KBM-7 (cell line): ENCODE measurements at regions not wholly inside any gene's neighbourhood (a gene's known extent, or its start where the extent isn't known, plus 50 kb on each side); places are given as distances from the start of the nearest gene placed in this dataset.
A peak's percentile ranks its signal among the peaks of the same experiment; 100 is the strongest.

ENCODE experiments used
- DNase-seq: peaks from one replicate; pipeline ENCODE4 v3.0.0-alpha.2; 2015
- in situ Hi-C: fragments of 300-500 bp; cut with MboI; formaldehyde crosslinking; loops from 2 replicates; pipeline ENCODE4 v1.14.3; 2020; ENCODE audit warnings: low sequenced_read_pairs, low pct_unique_long_range_greater_than_20kb, mixed read lengths

DNA sequence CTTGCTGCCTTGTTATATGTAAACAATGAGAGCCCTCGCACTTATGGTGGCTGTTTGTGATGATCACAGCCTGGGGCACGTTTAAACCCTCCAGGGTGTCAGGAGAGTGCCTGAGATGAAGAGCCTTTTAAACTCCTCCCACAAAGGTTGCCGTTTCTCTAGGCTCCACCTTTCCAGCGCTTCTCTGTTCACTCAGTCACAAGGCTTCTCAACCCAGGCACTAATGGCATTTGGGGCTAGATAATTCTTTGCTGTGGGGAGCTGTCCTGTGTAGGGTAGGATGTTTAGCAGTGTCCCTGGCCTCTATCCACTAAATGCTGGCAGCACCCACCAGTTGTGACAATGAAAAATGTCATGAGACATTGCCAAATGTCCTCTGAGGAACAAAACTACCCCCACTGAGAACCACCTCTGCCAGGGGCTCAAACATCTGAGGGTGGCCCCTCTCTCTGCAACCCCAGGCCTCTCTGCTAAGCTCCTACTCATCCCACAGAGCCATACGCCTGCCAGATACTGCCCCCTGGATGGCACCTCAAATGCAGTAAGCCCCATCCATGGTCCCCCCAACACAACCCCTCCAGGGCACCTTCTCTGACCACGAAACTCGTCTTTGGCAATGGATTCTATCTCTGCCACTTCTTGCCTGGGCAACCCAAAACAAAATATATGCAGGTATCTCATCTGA, 144.3 kb upstream of the ZMIZ1 start:
- DNase-seq: no peak
- in situ Hi-C loops: no loop called here

DNA sequence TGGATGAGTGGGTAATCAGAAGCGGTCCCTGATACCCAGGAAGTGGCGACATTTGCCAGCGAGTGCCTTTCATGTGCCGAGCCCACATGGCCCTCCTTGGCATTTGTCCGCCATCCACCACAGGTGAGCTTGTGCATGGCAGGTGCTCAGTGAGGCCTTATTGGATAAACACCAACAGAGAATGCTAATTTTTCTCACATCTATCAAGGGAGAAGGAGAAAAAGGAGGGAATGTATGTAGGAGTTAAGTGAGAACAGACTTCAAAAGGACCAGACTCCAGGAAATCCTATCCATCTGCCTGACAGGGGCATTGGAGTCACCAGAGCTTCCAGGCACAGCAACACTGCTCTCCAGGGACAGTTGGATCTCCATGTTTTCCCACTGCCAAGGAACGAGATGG, 143.5 kb upstream of the ZMIZ1 start:
- no peak for DNase-seq
- in situ Hi-C loops: no loop called here

DNA sequence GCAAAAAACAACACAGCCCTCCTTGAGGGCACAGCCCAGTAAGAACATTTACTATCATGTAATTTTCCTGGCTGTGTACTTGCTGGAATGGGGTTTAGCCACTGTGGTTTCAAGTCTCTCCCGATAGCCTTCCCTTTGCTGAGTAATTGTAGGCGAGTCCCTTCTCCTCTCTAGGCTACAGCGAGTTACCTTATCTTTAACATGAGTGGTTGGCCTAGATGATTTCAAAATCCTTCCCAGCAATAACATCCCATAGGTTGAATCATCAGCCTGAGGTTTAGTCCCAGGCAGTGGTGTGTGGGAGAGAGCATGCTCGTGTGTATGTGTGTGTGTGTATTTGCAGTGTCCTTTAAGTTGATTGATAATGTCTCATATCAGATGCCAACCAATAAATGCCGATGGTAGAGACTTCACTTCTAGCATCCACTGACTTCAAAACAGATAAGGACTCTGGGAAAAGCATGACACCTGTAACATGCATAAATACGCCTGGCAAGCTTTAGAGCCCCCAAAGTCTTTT, 142.9 kb upstream of the ZMIZ1 start:
- peak; percentile 11 for DNase-seq
- in situ Hi-C loops: no loop called here

DNA sequence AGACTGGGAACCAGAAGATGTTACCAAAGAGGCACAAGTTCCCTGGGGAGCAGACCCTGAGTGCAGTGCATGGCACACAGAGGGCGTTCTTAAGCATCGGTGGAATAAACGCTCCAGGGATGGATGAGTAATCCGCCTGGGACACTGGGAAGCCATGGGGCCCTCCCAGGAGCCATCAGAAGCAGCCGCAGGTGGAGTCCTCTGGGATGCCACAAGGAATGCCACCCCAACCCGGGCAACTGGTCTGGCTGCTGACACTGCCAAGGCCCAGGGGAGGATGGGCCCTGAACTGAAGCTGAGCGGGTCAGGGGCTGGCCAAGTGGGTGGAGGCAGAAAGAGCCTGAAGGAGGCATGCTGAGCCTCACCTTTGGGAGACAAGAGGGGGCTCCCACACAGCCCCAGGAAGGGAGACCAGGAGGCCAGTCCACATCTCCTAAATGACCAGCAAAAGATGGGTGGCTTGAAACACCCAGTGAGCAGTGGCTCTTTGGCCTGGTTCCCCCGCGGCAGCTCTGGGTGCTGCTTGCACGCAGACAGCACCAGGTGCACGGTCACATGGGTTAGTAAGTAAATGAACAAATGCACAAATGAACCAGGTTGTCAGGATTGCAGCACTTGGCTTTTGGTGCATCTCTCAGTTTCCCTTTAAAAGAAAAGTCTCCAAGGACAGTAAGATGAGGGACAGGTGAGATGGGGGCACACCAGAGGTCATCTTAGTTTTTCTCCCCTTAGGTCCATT, 141.3 kb upstream of the ZMIZ1 start:
- DNase-seq: no peak

DNA sequence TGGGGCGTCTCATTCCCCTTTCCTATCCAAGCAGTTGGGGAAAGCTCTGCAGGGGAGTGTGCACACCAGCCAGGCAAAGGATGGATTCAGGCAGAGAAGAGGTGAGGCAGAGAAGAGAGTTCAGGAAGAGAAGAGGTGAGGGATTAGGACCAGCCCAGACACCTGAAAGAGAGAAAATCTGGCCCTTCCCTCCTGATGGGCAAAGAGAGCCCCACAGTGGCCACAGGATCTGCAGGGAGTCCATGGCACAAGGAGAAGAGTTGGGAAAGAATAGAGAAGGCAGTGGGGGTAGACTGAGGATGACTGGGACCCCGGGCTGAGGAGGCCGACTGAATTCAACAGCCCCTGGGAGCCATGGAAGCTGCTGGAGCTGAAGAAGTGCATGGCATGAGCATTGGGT, 140.4 kb upstream of the ZMIZ1 start:
- in situ Hi-C loops: no loop called here
- DNase-seq: no peak

More for the DNA sequence above, 141.3 kb upstream of the ZMIZ1 start:
- in situ Hi-C loops: no loop called here

DNA sequence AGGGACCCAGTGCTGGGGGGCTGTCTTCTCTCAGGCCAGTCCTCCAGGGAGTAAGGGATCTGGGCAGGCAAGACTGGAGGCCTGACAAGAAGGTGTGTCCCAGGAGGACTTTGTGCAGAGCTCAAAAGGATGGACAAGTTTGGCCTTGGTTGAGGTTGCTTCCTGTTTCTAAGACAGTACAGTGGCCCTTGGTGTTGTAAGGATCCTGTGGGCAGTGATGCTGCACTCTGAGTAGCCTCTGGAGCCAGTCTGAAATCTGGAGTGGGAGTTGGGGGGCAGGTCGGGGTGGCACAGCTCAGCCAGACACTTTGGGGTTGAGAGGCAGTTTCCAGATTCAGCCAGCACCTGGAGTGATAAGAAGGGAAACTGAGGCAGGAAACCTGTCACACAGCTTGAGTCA, 139.2 kb upstream of the ZMIZ1 start:
- in situ Hi-C loops: no loop called here
- DNase-seq: no peak

DNA sequence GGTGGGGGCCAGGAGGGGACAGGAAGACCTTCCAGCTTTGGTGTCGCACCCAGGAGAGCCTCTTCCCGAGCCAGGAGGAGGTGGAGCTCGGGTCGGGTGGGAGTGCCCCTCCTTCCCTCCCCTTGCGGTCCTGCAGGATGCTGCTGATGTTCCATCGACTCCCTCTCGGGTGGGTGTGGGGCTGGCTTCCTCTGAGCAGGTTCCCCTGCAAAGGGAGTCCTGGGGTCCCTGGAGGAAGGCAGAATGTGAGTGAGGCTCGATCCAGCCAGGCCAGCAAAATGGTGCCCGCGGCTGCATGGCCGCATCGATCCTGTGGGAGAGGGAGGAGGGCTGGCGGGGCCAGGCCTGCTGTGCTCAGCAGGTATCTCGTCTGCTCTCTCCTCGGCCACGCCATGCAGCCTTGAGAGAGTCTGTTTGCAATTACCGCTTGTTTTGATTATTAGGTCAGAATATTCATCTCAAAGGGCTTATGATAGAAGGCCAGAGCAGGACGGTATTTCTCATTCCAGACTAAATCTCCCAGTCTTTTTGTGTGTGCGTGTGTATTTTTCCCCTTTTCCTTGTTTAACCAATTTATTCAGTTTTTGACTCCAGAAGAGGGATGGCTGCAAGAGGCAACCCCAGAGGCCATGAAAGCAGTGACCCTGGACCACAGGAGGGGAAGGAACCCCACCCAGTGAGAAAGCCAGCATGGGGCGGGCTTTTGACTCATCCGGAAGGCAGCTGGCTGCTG, 137.3 kb upstream of the ZMIZ1 start:
- in situ Hi-C loops: no loop called here
- no peak for DNase-seq

DNA sequence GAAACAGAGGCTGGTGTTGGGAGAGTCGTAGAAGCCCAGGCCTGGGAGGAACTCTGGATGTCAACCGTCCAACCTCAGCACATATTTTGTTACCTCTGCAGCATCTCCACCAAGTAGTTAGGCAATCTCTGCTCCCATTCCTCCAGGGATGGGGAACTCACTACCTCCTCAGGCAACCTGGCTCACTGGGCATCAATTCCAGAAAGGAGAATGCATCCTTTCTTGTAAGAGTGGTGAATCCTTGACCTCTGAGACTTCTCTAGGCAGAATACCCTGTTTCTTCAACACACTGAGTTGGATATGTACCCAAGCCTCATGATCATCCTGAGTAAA, 136.7 kb upstream of the ZMIZ1 start:
- no peak for DNase-seq
- in situ Hi-C loops: no loop called here

DNA sequence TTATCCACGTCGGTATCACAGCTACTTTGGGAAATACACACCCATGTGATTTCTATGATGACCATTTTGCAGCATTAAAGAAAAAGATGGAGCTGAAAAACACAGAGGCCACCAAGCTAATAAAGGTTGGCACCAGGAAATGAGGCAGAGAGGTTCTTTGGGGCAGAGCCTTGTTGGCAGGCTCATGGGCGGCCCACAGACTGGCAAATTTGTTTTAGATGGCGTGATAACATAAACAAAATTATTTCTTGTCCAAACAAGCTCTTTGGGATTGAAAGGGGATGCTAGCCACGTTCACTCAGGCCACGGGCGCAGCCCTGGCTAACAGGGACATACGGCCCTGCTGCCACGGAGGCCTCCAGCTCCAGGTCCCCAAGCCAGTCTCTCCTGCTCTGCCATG, 135.9 kb upstream of the ZMIZ1 start:
- no peak for DNase-seq
- in situ Hi-C loops: no loop called here

DNA sequence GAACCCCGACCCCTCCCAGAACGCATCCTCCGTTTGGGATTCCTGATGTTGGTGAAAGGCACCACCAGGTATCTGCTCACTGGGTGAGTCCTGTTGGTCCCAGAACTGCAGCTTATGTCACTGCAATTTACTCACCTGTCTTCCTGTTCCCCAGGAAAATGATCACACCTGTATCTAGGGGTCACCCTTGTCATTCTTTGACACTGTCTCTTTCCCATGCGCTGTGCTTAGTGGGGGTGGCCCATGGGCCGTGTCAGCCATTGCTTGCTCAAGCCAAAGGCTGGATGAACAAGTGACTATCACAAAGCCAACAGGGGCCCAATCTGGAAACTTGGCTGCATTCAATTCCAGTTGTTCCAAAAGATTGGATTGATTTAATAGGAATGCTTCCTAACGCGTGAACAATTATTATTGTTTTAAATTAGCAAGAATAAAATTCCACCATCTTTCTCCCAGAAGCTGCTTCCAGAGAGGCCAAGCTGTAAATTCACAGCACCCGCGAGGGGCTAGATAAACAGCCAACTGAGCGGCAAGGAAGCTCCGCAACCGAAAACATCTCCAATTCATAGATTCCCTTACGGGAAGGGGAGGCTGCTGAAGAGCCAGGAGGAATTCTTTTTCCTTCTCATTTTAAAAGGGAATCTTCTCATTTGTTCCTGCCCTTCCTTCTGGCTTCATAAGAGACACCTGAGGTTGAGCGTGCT, 134.8 kb upstream of the ZMIZ1 start:
- in situ Hi-C loops: no loop called here
- no peak for DNase-seq

DNA sequence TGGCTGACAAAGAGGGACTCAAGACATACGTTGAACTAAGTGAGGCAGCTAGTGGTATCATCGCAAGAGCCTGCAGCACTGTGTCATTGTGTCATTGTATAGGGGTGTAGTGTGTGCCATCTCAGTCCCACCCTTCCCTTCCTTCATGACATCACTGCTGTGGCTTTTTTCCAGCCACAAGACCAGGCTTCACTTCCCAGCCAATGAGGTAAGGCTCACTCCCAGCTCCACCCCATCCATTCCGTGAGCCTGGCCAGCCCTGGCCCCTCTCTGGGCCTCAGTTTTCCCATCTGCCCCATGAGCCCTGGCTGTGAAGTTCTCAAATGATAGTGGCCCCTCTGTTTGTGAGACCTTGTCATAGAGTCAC, 134.3 kb upstream of the ZMIZ1 start:
- in situ Hi-C loops: no loop called here
- no peak for DNase-seq

DNA sequence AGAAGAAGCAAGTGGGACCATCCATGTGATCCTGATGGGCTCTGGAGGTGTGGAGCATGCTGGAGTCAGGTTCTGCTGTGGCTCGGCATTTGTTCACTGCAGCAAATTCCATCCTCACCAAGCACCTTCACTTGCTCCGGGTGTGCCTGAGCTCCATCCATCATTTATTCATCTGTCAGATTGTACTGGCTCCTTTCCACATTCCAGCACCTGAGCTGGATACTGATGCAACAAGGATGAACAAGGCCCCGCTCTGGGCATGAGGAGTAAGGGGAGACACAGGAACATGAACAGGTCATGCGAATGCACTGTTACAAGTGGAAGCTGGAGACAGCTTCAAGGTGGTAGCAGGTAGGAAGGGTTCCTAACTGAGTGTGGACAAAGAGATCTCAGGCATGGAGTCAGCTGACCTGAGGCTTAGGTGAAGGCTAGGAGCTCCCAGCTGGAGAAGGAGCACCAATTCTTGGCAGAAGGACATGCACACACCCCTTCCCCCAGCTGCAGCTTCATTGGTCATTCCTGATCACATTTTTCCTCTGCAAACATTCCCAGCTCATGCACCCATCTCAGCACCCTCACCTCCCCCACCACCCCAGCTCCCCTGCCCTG, 133.7 kb upstream of the ZMIZ1 start:
- in situ Hi-C loops: no loop called here
- no peak for DNase-seq

DNA sequence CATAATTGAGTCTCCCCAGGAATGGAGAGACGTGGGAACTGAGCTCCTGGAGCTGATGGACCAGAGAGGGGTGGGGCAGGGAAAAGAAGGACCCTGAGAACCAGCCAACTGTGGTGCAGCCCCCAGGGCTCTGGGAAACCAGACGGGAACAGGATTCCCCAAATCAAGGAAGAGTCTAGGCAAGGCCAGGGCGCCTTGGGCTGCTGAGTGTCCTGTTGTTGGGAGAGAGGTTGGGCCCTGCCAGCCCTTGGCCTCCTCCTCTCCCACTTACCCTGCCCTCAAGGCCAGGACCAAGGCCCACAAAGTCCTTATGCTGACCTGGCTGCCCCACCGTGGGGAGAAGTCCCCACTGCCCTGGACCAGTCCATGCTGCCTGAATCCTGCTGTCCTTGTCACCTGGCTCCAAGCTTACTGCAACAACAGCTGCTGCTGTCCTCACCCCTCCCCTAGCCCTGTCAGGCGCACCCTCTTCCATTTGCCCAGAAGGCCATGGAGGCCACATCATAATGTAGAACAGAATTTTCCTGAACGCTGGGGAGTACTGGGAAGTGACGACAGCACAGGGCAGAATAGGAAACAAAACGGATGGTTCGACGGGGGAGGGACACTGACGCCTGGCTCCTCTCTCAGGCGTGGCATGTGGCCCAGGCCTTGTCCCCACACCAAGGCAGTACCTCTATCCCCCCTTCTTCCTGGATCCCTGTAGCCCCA, 132.9 kb upstream of the ZMIZ1 start:
- in situ Hi-C loops: no loop called here
- DNase-seq: no peak

DNA sequence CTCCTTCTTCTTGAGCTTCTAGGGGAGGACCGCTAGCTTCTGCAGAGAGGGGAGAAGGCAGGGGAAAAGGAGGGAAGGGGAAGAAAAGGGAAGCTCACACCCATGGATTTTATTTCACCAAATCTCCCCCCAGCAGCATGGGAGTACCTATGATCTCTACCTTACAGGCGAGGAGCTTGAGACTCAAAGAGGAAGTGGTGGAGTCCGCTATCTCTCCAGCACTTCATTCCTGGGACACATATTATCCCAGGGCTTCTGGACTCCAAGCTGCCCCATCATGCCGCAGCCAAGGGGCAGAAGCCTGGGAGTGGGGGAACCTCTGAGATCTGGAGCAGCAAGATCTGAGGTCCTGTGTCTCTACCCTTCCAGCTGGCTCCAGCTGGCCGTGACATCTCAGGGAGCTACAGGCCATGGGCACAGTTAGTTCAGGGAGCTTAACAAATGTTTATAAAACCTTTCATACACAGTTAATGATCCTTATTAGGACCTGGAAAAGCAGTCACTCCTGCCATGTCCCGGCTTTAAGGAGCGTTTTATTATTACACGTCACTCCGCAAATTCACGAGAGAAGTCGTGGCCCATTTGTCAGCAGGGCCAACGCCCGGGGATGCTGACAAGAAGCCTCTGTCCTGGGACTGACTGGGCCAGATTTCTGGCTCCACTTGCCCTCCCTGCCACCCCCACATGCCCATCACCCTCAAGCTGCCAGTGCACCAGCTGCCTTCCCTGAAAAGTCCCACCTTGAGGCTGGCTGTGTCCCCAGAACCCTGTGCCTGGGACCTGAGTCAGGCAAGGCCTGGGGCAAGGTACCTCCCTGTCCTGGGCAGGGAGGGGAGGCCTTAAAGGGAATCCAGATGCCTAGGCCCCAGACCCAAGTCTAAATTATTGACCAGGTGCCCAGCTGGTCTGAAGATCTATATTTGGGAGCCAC, 132.1 kb upstream of the ZMIZ1 start:
- DNase-seq: peak; percentile 39
- in situ Hi-C loops: no loop called here

DNA sequence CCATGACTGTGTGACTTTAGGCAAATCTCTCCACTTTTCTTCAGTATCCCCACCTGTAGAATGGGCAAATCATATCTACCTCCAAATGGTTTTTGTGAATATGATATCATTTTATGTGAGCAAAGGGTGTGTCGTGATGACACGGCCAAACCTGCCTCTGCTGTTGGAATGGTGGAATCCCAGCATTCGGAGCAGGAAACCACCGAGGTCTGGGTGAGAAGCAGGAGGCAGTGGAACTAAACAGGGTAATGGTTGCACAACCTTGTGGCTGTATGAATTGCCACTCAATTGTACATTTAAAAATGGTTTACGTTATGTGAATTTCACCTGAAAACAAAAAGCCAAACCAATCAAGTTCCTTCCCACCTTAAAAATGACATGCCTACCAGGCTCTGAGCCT, 131.4 kb upstream of the ZMIZ1 start:
- in situ Hi-C loops: no loop called here
- DNase-seq: peak; percentile 44

DNA sequence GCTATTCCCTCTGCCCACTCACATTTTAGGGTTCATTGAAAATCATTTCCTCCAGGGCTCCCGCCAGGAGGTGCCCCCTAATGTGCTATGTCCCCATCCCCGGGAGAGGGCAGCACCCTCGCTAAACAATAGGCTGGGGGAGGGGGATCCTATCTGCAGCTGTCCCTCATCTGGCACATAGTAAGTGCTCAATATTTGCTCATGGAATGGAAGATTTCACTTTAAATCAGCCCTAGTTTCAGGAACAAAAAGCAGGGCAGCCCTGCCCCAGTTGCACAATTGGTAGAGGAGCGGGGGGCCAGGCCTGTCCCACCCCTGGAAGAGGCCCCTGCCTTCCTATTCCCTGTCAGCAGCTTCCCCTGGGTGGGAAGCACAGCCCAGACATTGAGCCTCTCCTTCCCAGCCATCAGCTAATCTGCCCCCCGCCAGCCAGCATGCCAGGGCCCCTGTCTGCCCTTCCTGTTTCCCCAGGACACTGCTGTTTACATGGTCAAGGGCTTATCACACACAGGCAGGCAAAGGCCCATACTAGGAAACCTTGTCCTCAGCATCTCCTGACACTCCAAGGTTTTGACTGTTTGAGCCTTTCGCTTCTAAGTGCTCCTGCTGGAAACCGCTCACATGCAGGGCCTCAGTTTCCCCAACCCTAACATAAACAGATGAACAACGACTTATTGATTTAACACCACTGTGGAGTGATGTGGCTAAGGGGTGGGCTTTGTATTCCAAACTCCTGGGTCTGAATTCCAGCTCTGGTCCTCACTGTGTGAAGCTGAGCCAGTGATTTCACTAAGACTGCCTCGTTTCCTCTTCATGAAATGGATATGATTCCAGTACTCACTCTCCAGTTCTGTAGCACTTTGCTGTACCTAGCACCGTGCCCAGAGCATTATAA, 130.7 kb upstream of the ZMIZ1 start:
- DNase-seq: no peak
- in situ Hi-C loops: no loop called here
